ENCODE measurements at regions not wholly inside any gene's neighbourhood (a gene's known extent, or its start where the extent isn't known, plus 50 kb on each side); places are given as distances from the start of the nearest gene placed in this dataset.
A peak's percentile ranks its signal among the peaks of the same experiment; 100 is the strongest.
"Not testable (repeated sequence)": the region's sequence is repeated elsewhere in the genome, so short reads cannot be mapped to it uniquely, and the experiment has no call there.

DNA sequence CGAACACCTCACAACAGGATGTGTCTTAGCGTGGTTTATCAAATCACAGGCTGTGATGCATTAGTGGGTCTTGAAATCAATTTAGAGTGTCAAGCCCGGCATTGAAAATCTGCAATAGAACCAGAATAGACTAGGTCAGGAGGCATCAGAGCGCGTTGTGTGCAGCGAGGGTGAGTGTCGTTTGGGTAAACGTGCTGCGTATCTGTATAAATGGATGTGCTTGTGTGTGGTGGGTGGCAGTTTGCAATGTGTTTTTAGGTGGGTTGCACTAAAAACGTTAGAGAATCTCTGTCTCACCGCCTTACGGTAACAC, 121.0 kb upstream of the SULF2 start:
- no peak overlapping the region for H3K4me2 ChIP-seq (ENCODE audit: insufficient read depth, low read length)

DNA sequence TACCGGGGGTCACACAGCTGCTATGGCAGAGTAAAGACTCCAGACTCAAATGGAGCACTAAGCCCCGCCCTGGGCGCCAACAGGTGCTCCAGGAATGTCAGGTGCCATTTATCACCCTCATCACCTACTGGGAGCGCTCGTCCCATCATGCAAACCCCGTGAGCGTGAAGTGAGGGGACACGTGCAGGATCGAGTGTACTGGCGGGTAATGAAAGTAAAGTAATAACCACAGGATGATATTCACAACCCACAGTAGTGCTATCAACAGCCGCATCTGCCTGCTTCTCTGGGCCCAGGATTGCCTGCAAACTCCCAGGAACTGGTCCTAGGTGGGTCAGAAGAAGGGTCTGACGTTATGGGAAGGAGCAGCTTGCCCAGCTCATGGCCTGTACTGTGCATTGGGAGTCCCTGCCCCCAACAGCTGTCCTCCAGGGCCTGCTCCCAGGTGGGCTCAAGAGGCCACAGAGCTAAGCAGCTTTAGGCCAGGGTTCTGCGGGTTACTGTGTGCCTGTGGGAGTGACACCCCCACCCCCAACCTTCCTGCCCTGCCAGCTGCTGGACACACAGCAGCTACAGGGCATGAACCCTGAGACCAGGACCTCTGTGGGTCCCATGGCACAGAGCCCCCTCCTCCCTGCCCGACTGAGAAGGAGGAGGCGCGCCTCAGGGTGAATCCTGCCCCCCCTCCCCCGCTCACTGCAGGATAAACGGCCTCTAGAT, 120.5 kb upstream of the SULF2 start:
- Histone ChIP-seq H3K4me1 (ENCODE audit: insufficient read depth, low read length) (peaks cover 19% of the 10 kb centered on the region), H3K79me2 (ENCODE audit: insufficient read depth, low read length) (no peaks in the 10 kb centered on the region), H3K9ac (ENCODE audit: low read depth, low read length) (no peak overlapping the region), H3K4me3 (ENCODE audit: low read depth in 1 of 2, low read length in 2 of 2) (no peak overlapping the region), H3K4me2 (ENCODE audit: insufficient read depth, low read length) (no peak overlapping the region), H3K36me3 (ENCODE audit: insufficient read depth, low read length) (no peaks in the 10 kb centered on the region), H2AFZ (ENCODE audit: low read depth, low read length) (no peak overlapping the region), H3K9me3 (ENCODE audit: insufficient read depth, low read length, severe bottlenecking) (no peaks in the 10 kb centered on the region), H3K27me3 (ENCODE audit: insufficient read depth, low read length, poor library complexity) (no peaks in the 10 kb centered on the region), H3K27ac (ENCODE audit: low read length) (peak overlapping the region; percentile 51), H4K20me1 (ENCODE audit: insufficient read depth, low read length) (0 out of 2 replicates have a peak, but pooled peaks cover 2% of the 10 kb centered on the region)
- DNase-seq (peak; percentile 52), ATAC-seq (ENCODE audit: insufficient read depth, low read depth) (peak; percentile 87)
- no peak for TF ChIP-seq EZH2 (IDR thresholded peaks at IDR 0.05; ENCODE audit: borderline replicate concordance, low read depth, low read length, severe bottlenecking)
- TF ChIP-seq, protein P1, sequence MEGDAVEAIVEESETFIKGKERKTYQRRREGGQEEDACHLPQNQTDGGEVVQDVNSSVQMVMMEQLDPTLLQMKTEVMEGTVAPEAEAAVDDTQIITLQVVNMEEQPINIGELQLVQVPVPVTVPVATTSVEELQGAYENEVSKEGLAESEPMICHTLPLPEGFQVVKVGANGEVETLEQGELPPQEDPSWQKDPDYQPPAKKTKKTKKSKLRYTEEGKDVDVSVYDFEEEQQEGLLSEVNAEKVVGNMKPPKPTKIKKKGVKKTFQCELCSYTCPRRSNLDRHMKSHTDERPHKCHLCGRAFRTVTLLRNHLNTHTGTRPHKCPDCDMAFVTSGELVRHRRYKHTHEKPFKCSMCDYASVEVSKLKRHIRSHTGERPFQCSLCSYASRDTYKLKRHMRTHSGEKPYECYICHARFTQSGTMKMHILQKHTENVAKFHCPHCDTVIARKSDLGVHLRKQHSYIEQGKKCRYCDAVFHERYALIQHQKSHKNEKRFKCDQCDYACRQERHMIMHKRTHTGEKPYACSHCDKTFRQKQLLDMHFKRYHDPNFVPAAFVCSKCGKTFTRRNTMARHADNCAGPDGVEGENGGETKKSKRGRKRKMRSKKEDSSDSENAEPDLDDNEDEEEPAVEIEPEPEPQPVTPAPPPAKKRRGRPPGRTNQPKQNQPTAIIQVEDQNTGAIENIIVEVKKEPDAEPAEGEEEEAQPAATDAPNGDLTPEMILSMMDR (IDR thresholded peaks at IDR 0.05; ENCODE audit: borderline replicate concordance, extremely low read depth, low read length, poor library complexity, severe bottlenecking) = no peak

More for the DNA sequence above, 121.0 kb upstream of the SULF2 start:
- Histone ChIP-seq H3K27me3 (ENCODE audit: insufficient read depth, low read length, poor library complexity) (no peaks in the 10 kb centered on the region), H3K4me3 (ENCODE audit: low read depth in 1 of 2, low read length in 2 of 2) (no peak overlapping the region), H3K4me1 (ENCODE audit: insufficient read depth, low read length) (peaks cover 19% of the 10 kb centered on the region), H3K27ac (ENCODE audit: low read length) (peak overlapping the region; percentile 51; the same call in 1 of the 2 replicates), H2AFZ (ENCODE audit: low read depth, low read length) (no peak overlapping the region), H3K36me3 (ENCODE audit: insufficient read depth, low read length) (no peaks in the 10 kb centered on the region), H4K20me1 (ENCODE audit: insufficient read depth, low read length) (0 out of 2 replicates have a peak, but pooled peaks cover 2% of the 10 kb centered on the region), H3K79me2 (ENCODE audit: insufficient read depth, low read length) (no peaks in the 10 kb centered on the region), H3K9ac (ENCODE audit: low read depth, low read length) (no peak overlapping the region), H3K9me3 (ENCODE audit: insufficient read depth, low read length, severe bottlenecking) (no peaks in the 10 kb centered on the region)
- ATAC-seq (ENCODE audit: insufficient read depth, low read depth) = no peak
- no peak for DNase-seq
- TF ChIP-seq EZH2 (IDR thresholded peaks at IDR 0.05; ENCODE audit: borderline replicate concordance, low read depth, low read length, severe bottlenecking) = no peak
- TF ChIP-seq, protein P1 (IDR thresholded peaks at IDR 0.05; ENCODE audit: borderline replicate concordance, extremely low read depth, low read length, poor library complexity, severe bottlenecking) = no peak

DNA sequence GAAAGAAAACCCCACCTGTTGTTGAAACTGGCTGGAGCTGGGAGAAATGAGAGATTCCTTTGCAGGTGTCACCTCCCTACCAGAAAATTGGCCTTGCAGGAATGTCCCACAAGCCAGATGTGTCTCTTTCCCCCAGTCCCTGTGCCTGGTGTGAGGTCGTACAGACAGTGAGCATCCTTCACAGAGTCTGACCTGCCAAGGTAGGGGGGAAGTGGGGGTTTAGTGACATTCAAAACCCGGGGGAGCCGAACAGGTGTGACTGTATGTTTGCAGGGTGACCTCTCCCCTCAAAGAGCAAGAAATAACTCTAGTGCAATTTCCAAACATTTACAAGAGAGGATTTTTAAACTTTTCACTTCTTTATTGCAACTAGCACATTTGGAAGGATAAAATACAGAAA, 117.7 kb upstream of the SULF2 start:
- not testable (repeated sequence) for H3K27ac ChIP-seq (ENCODE audit: low read length); DNase-seq; H3K9ac ChIP-seq (ENCODE audit: low read depth, low read length); H3K4me3 ChIP-seq (ENCODE audit: low read depth in 1 of 2, low read length in 2 of 2); H3K36me3 ChIP-seq (ENCODE audit: insufficient read depth, low read length); ATAC-seq (ENCODE audit: insufficient read depth, low read depth); H3K9me3 ChIP-seq (ENCODE audit: insufficient read depth, low read length, severe bottlenecking); H3K4me2 ChIP-seq (ENCODE audit: insufficient read depth, low read length); H4K20me1 ChIP-seq (ENCODE audit: insufficient read depth, low read length); H3K27me3 ChIP-seq (ENCODE audit: insufficient read depth, low read length, poor library complexity); H3K79me2 ChIP-seq (ENCODE audit: insufficient read depth, low read length); H2AFZ ChIP-seq (ENCODE audit: low read depth, low read length)
- H3K4me1 ChIP-seq (ENCODE audit: insufficient read depth, low read length) = peaks cover 19% of the 10 kb centered on the region

DNA sequence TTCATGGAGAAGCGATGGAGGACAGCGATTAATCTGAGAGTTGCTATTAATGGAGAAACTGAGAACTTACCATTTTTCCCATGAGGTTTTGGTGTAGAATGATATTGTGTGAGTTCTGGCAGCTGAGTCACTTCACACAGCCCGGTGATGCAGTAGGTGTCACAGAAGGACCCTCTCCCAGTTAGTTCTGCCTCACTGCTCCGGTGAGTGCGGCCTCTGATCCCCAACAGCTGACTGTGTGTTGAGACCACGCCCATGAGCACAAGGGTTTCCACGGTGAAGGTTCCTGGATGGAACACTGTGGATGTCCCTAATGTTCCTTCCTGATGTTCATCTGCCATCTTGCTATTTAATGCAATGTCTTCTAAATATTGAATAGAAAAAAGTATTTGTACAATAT, 114.0 kb upstream of the SULF2 start:
- H3K27me3 ChIP-seq (ENCODE audit: insufficient read depth, low read length, poor library complexity); DNase-seq; H3K36me3 ChIP-seq (ENCODE audit: insufficient read depth, low read length); H3K27ac ChIP-seq (ENCODE audit: low read length); H3K4me1 ChIP-seq (ENCODE audit: insufficient read depth, low read length); H3K4me3 ChIP-seq (ENCODE audit: low read depth in 1 of 2, low read length in 2 of 2); H2AFZ ChIP-seq (ENCODE audit: low read depth, low read length); H3K4me2 ChIP-seq (ENCODE audit: insufficient read depth, low read length); H3K9me3 ChIP-seq (ENCODE audit: insufficient read depth, low read length, severe bottlenecking); H3K79me2 ChIP-seq (ENCODE audit: insufficient read depth, low read length); ATAC-seq (ENCODE audit: insufficient read depth, low read depth); H3K9ac ChIP-seq (ENCODE audit: low read depth, low read length); H4K20me1 ChIP-seq (ENCODE audit: insufficient read depth, low read length): not testable (repeated sequence)
